ENCODE measurements at regions not wholly inside any gene's neighbourhood (a gene's known extent, or its start where the extent isn't known, plus 50 kb on each side); places are given as distances from the start of the nearest gene placed in this dataset.
"Not testable (repeated sequence)": the region's sequence is repeated elsewhere in the genome, so short reads cannot be mapped to it uniquely, and the experiment has no call there.

DNA sequence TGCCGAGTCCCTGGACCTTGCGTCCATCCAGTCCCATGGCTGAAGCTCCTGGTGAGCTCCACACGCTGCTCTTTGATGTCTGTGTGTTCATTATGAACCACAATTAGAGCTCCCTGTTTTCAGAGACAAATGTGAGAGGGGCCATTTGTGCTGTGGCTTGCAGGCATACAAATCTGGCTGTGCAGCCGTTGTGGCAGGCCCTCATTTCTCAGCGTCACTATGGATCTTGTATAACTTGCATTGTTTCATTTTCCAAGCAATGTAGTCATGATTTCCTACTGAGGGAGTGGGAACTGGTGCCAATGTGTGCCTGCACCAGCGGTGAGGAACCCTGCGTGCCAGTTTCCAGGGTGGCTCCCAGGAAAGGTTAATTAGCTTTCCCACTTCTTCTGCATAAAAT, 542.6 kb downstream of the TMEM114 start:
- DNase-seq: no peak

DNA sequence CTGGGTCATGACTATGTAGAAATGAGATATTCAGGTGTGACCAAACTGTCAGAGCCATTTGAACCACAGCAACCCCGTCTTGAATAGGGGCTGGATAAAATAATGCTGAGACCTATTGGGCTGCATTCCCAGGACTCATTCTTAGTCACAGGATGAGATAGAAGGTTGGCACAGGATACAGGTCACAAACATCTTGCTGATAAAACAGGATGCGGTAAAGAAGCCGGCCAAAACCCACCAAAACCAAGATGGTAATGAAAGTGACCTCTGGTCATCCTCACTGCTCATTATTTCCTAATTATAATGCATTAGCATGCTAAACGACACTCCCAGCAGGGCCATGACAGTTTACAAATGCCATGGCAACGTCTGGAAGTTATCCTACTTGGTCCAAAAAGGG, 545.5 kb downstream of the TMEM114 start:
- DNase-seq: no peak

- no peak for DNase-seq
Measured at GRCh38 chr16:8032406-8032805, 557.9 kb downstream of the TMEM114 start.

DNA sequence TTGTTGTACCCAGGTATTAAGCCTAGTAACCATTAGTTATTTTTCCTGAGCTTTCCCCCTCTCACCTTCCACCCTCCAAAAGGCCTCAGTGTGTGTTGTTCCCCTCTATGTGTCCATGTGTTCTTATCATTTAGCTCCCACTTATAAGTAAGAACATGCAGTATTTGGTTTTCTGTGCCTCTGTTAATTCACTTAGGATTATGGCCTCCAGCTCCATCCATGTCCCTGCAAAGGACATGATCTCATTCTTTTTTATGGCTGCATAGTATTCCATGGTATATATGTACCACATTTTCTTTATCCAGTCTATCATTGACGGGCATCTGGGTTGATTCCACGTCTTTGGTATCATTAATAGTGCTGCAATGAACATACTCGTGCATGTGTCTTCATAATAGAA, 560.3 kb downstream of the TMEM114 start:
- not testable (repeated sequence) for DNase-seq

DNA sequence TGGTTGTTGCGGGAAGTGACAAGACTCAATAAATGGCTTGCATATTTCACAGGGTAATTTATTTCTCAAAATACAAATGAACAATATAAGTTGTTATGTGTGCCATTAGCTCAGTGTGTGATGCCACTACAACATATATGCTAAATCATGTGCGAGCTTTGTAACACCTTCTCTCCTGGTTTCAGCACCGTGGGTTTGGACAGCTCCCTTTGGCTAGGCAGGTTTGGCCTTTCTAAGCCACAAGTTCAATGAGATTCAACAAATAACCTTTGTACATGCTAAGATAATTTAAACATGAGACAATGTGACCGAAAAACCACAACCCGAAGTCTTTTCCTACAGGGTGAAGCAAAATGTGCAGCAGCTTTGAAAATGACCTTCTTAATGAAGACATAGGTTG, 563.9 kb downstream of the TMEM114 start:
- DNase-seq: no peak

DNA sequence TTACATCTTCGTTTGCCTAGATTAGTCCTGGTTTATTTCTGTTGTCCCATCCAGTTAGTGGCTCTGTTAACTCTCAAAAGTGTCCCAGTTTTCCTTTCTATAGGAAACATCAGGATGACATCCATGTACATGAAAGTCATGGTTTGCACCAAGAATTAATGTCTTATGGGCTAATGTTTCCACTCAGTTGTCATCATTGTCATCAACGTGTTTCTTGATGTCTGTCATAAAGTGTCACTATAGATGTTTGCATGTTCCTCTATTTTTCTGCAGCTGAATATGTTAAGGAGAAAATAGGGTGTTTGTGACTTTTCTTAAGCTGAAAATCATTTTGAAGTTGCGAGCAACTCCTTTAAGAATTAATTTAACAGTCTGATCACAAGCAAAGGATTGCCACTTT, 567.0 kb downstream of the TMEM114 start:
- no peak for DNase-seq

- DNase-seq: no peak
Measured at GRCh38 chr16:8005096-8005860, 585.0 kb downstream of the TMEM114 start.

DNA sequence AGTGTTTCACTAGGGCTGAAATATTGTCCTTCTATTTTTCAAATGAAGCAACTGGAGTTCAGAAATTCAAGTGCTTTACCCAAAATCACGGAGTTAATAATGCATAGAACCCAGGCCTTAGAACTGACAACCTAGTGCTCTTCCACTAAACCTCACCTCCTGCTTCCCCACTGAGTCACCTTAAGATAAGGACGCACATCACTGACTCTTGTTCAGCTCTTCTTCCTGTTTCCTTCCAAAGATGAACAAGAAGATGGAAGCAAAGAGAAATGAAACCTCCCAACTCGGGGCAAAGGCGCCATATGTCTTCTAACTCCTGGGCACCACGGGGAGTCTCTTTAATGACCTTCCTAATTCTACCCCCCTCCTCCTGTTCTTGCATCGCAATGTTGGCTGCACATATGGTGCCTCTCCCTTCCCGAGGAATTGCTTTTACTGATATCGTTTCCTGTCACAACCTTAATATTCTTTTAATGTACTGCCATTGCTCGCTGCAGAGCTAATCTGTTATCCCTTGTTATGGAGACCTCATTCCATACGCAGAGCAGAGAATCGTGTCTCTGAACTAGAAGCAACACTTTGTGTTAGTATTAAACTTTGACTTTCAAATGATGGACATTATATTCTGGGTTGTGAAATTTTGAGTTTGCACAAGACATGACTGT, 591.4 kb downstream of the TMEM114 start:
- DNase-seq: no peak

GRCh38 chr16:7997966-7998365, 592.3 kb downstream of the TMEM114 start:
- DNase-seq: no peak

GRCh38 chr16:7992616-7993015, 597.7 kb downstream of the TMEM114 start:
- no peak for DNase-seq

- DNase-seq: no peak
Measured at GRCh38 chr16:7990626-7991260, 599.6 kb downstream of the TMEM114 start.

DNA sequence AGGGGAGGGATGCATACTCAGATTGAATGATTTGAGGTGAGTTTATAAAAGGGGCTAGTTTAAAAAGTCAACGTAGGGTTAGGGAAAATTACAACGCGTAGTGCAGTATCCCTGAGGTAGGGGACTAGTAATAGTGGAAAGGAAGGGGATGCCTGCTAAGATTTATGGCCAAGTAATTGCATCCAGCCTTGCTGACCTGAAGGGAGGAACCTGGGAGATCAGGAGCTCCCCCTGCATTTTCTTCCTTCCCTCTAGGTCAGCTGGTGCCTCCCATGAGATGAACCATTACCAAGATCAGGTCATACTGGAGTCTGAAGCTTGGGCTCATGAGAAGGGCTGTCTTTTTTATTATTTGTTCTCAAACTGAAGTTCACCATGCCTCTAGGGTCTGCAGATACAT, 606.6 kb downstream of the TMEM114 start:
- no peak for DNase-seq

DNA sequence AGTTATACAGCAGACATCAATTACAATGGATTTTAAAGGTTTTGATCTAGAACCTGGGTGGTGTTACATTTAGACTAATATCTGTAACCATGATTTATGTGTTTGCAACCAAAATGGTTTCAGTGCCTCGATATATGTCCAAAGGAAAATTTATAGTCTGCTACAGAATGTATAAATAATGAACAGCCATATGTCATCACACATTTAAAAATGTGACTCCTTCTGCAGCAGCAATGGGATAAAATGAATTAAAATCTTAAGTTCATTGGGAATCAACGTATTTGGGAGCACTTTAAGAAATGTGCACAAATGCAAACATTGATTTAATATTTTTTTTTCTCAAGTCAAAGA, 610.2 kb downstream of the TMEM114 start:
- DNase-seq: no peak

- no peak for DNase-seq
Measured at GRCh38 chr16:7979448-7980132, 610.7 kb downstream of the TMEM114 start.

- DNase-seq: no peak
Measured at GRCh38 chr16:7976563-7976962, 613.7 kb downstream of the TMEM114 start.

DNA sequence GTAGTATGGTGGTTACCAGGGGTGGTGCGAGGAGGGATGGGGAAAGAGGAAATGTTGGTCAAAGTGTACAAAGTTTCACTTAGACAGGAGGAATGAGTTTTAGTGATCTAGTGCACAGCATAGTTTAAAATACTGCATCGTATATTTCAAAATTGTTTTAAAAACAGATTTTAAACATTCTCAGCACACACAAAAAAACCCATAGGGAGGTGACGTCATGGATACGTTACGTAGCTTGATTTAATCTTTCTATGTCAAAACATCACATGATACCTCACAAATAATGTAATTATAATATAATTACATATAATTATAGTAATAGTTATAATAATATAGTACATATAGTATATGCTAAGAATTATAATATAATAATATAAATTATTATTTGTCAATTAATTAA, 614.2 kb downstream of the TMEM114 start:
- no peak for DNase-seq

GRCh38 chr16:7967996-7968509, 622.3 kb downstream of the TMEM114 start:
- no peak for DNase-seq

DNA sequence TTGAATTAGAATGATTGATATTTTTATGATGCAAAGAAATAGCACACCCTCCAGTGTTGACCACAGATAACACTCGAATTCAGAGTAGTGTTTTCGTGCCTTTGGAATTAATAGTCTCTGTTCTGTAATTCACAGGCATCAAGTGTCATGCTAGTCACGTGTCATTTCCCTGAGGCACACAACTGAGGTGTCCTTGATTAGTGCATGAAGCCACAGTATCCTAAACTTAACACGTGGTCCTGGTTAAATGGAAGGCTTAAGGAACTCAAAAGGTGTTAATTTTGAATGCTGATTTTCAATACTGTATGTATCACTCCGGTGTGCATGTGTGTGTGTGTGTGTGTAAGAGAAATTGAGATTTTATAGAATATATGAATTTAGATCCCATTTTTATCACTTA, 625.6 kb downstream of the TMEM114 start:
- no peak for DNase-seq

DNA sequence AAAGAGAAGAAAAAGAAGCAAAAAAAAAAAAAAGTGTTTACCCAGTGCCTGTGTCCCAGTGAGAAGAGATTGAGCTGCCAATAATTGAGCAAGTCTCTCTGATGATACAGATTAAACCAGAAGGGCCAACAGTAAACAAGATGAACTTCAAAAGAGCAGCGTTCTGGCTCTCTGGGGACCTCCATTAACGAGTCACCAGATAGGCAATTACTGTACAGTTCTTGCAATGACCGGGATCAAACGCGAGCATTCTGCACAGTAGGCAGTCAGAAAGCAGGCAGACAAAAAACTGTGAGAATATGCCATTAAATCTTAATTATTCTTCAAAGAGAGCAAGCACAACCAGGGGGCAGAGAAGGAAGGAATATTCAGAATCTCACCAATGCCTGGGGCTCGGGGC, 626.1 kb downstream of the TMEM114 start:
- DNase-seq: no peak

DNA sequence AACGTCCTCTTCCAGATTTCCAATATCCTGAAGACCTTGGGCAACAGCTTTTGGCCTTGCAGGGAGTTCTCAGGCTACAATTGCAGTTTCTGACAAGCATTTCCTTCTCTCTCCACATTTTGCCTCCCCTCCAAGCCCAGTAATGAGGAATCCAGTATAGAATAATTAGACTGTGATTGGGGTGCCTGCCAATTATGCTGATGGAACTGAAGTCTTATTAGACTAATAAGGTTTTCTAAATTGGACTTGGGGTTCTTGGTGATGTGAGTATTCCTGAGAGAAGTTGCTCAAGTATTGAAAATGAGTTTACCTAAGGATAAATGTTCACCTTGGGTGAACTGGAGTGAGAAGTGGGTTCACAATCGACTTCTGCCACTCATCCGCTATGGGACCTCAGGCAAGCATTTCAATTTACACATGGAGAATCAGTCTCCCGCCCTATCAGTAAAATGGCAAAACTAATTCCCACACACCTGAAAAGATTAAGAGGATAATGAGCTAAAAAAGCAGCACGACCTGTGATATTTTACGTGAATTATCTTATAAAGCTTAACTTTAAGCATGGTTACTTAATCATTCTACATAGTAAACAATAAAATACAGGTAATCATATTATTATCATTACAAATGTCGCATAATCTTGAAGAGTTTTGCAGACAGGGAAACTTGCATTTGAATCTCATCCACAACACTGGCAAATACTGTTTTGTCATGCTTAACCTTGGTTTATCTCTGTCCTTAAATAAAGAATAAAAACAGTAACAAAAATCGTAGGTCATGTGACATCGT, 628.0 kb downstream of the TMEM114 start:
- no peak for DNase-seq

DNA sequence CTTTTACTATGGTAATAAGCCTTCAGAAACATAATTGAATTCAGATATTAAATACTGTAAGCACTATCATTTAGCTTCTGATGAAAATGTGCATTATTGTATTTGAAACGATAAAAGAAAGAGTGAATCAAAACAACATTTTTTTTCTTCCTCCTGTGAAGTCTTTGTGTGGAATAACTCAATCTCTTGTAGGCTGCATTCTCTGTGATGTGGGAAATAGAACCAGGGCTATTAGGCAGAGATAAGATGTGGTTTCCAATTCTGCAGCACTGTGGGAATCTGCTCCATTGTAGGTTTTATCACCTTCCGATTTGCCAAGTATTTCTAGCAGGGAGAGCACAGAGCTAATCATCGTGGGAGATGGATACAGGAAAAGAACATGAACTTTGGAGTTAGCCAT, 624.5 kb downstream of the RBFOX1 start:
- DNase-seq: no peak

DNA sequence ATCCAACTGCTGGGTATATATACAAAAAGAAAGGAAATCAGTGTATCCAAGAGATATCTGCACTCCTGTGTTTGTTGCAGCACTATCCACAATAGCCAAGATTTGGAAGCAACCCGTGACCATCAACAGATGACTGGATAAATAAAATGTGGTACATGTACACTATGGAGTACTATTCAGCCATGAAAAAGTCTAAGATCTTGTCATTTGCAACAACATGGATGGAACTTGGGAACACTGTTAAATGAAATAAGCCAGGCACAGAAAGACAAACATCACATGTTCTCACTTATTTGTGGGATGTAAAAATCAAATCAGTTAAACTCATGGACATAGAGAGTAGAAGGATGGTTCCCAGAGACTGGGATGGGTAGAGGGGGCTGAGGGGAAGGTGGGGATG, 620.7 kb downstream of the RBFOX1 start:
- DNase-seq: no peak

GRCh38 chr16:7946142-7946541, 613.5 kb downstream of the RBFOX1 start:
- no peak for DNase-seq
